Stimulated activated CD4-positive, alpha-beta T cell treated with anti-CD3 and anti-CD28 coated beads, Interleukin-4, amount 100 ng/mL, for 24 hours (primary cell): ENCODE measurements at regions not wholly inside any gene's neighbourhood (a gene's known extent, or its start where the extent isn't known, plus 50 kb on each side); places are given as distances from the start of the nearest gene placed in this dataset.
"Not testable (repeated sequence)": the region's sequence is repeated elsewhere in the genome, so short reads cannot be mapped to it uniquely, and the experiment has no call there.

Experiments
- DNase-seq: peaks from one replicate; pipeline ENCODE4 v3.0.0-alpha.2; 2020

- no peak for DNase-seq
These were observed 416.5 kb upstream of the SMIM31 start for GRCh38 chr4:164337219-164337944.

- DNase-seq, result no peak
These were observed 410.4 kb upstream of the SMIM31 start for GRCh38 chr4:164343472-164343976.

GRCh38 chr4:164345756-164346155, 408.2 kb upstream of the SMIM31 start:
- no peak for DNase-seq

- no peak for DNase-seq
These were observed 403.9 kb upstream of the SMIM31 start for GRCh38 chr4:164350061-164350460.

GRCh38 chr4:164350716-164351115, 403.2 kb upstream of the SMIM31 start:
- DNase-seq, result not testable (repeated sequence)

- DNase-seq, result no peak
These were observed 396.0 kb upstream of the SMIM31 start for GRCh38 chr4:164357957-164358356.

GRCh38 chr4:164358400-164358799, 395.5 kb upstream of the SMIM31 start:
- DNase-seq, result no peak

GRCh38 chr4:164359881-164360280, 394.1 kb upstream of the SMIM31 start:
- no peak for DNase-seq

- no peak for DNase-seq
These were observed 385.0 kb upstream of the SMIM31 start for GRCh38 chr4:164368894-164369293.

- no peak for DNase-seq
These were observed 380.9 kb upstream of the SMIM31 start for GRCh38 chr4:164373021-164373420.

- no peak for DNase-seq
These were observed 376.7 kb upstream of the SMIM31 start for GRCh38 chr4:164377277-164377676.

- DNase-seq, result no peak
These were observed 375.6 kb upstream of the SMIM31 start for GRCh38 chr4:164378361-164378760.

- no peak for DNase-seq
These were observed 374.2 kb upstream of the SMIM31 start for GRCh38 chr4:164379694-164380093.

- DNase-seq, result no peak
These were observed 372.1 kb upstream of the SMIM31 start for GRCh38 chr4:164381859-164382258.

GRCh38 chr4:164383058-164383357, 370.9 kb upstream of the SMIM31 start:
- DNase-seq, result no peak

- DNase-seq, result no peak
These were observed 370.3 kb upstream of the SMIM31 start for GRCh38 chr4:164383358-164384220.

GRCh38 chr4:164384416-164384815, 369.5 kb upstream of the SMIM31 start:
- no peak for DNase-seq

- DNase-seq, result no peak
These were observed 357.5 kb upstream of the SMIM31 start for GRCh38 chr4:164396439-164396838.

- no peak for DNase-seq
These were observed 351.4 kb upstream of the SMIM31 start for GRCh38 chr4:164402554-164402953.

- no peak for DNase-seq
These were observed 348.2 kb upstream of the SMIM31 start for GRCh38 chr4:164405774-164406173.

- no peak for DNase-seq
These were observed 345.1 kb upstream of the SMIM31 start for GRCh38 chr4:164408831-164409230.

- DNase-seq, result no peak
These were observed 343.5 kb upstream of the SMIM31 start for GRCh38 chr4:164410401-164410800.

- DNase-seq, result no peak
These were observed 341.7 kb upstream of the SMIM31 start for GRCh38 chr4:164412246-164412645.

- no peak for DNase-seq
These were observed 340.2 kb upstream of the SMIM31 start for GRCh38 chr4:164413743-164414142.
